NCI-H748 (cell line): ENCODE measurements at regions not wholly inside any gene's neighbourhood (a gene's known extent, or its start where the extent isn't known, plus 50 kb on each side); places are given as distances from the start of the nearest gene placed in this dataset.
"Not testable (repeated sequence)": the region's sequence is repeated elsewhere in the genome, so short reads cannot be mapped to it uniquely, and the experiment has no call there.

Experiments used
- DNase-seq: peaks from one replicate; lab custom pipeline; 2025; ENCODE audit not compliant: unreplicated experiment; lab: John Stamatoyannopoulos, UW

DNA sequence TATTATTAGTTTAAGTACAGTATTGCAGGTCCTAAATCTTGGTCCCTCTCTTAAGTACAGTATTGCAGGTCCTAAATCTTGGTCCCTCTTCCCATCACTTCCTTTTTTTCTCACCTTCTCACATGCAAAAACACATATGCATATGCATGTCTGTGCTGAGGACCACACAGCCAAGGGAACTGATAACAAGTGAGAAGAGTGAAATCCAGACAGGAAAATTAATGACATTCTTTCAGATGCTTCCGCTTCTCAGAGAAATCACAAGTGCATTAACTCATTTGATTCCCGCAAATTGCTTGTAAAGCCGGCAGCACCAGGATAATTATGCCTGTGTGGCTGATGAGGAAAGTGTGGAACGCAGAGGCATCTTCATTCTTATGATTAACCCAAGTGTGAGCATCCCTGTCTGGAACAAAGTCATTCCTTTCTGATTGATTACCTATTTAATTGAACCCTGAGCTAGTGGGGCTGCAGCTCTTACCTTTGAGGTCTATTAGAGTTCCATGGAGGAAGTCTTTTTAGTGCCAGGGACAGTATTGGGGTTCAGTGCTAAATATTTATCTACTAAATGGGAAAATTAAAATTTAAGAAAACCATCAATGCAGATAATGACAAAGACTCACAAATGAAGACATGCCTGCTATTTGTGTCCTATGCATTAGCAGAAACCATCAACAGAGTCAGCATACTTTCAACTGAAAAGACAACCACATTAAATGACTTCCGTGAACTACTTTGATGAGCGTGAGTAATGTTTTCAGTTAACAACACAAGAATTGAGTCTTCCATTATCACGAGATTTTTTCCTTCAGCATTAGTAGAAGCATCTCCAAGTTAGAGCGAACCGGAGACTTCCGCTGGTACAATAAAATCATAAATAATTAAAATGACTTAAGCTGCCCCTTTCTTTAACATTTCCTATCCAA is 220.4 kb upstream of the SLC35G4 start:
- DNase-seq, result no peak

DNA sequence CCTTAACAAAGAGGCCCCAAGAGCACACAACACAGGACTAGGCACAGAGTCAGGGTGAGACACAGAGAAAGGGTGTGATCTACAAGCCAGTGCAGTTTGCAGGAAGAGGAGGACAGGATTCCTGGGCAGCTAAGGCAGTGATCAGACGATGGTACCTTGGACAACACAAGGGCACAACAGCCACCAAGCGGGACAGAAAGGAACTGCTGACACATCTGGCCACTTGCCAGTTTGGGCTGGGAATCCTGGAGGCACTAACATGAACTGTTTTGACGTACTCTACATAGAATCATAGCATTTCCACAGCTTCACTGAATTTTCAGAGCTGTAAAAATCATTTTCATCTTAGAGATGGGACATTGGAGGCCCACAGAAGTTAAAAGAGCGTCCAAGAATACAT is 221.5 kb upstream of the SLC35G4 start:
- peak; percentile 30 for DNase-seq

DNA sequence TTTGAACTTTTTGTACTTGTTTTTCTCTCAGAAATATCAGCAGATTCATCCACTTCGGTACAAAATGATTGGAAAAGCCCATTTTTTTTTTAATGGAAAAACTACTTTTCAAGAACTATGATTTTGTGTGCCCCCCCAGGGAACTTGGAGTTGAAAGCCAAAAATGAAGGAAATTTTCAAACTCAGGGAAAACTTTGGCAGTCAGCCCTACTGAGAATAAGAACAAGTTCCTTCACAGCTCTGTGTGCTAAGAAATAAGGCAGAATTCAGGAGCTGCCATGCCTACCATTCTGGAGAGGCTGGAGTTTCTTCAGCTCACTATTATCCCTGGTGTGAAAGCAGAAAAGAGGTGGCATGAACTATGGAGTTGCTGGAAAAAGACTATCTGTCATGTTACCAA is 226.0 kb upstream of the SLC35G4 start:
- no peak for DNase-seq

DNA sequence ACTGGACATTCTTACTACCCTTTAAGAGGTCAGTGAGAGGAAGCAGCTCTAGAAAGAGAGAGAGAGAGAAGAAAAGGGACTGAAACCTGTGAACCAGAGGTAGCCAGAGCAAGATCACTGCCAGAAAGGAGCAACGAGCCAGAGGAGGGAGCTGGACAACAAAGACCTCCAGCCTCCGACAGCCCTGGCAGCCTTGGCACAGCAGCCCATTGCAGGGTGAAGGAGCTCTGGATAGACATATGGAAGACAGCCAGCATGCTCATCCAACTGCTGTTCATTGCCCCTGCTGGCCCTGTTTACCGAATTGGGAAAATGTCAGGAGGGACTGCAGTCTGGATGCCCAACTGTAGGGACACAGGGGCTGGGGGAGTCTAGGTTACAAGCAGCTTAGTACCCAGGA is 228.4 kb upstream of the SLC35G4 start:
- no peak for DNase-seq

DNA sequence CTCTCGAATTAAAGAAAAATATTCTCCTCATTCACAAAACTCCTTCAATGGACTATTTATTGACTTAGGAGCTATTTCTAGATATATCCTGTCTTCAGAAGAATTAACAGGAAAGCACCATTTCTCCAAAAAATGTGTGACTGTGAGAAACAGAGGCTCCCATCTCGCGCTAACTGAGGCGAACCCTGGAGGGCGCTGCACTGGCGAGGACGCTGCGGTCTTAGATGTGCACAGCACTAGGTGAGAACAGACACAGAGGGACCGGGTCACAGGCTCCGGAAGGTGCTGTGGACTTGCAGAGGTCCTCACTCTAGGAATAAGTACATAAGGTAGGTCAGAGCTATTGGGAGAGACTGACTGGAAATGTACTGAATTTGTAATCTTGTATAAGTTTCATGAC is 229.7 kb upstream of the SLC35G4 start:
- no peak for DNase-seq

DNA sequence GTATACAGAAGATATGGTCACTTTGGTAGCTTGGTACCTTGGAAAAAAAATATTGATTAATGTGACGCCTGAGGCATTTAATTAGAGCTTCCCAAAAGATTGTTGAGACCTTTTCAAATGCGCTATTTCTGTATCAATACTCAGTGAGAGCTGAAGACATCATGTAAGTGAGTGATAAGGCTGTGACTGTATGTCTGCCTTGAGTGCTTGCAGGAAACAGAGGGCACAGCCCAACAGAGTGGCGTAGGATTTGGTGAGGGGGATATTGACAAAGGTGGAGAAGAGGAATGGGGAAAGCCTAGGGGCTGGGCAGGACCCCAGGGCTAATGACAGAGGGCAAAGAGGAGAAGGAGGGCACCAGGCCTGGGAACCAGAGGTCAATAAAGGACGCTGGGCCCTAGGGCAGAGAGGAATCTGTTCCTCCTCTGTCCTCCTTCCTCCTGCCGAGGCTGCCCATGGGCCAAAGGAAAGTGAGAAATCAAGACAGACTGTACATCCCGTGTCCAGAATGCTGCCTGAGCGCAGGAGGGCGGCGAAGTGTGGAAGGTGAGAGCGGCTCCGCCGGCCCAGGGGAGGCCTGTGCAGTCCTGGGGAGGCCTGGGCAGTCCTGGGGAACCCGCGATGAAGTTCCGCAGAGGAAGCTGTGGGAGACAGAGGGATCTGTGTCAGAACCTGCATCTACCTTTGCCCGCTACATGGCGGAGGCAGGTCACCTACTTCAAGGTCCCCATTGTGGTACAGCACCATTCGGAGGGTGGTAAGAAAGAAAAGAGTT is 228.6 kb upstream of the PIEZO2 start:
- DNase-seq, result no peak

DNA sequence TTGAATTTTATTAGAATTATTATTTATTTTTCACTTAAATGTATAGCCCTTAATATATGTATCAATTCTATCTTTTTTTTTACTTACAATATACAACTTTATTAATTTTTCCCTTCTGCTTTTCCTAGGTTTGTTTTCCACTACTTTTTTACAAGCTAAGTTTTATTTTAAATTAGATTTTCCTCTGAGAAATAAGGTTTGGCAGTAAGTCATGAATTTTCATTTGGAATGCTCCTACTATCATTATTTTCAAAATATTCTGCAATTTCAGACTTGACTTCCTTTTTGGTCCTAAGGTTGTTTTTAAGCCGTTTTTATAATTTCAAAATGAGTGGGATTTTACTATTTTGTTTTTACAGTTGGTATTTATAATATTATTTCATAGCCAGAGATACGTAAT is 222.8 kb upstream of the PIEZO2 start:
- DNase-seq, result no peak

DNA sequence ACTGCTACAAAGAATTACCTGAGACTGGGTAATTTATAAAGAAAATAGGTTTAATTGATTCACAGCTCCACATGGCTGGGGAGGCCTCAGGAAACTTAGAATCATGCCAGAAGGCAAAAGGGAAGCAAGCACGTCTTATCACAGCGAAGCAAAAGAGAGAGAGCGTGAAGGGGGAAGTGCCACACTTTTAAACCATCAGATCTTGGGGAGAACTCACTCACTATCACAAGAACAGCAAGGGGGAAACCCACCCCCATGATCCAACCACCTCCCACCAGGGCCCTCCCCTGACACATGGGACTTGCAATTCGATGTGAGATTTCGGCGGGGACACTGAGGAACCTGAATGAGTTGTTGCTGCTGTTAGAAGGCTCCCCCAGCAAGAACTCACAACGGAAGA is 220.2 kb upstream of the PIEZO2 start:
- no peak for DNase-seq

DNA sequence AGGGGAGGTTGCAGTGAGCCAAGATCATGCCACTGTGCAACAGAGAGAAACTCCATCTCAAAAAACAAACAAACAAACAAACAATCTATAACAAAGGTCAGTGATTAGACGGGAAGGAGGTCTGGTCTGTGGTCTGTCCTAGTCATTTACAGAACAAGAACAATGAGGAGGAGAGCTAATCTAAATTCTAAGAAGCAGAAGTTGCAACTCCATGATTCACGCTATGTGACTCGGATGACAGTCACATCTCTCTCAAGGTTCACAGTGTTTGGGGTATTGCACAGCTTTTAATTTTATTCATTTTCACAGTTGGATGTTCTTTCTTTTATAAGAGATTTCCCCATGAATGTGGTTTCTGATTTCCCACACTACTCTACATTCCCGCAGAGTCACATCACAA is 218.7 kb upstream of the PIEZO2 start:
- no peak for DNase-seq

DNA sequence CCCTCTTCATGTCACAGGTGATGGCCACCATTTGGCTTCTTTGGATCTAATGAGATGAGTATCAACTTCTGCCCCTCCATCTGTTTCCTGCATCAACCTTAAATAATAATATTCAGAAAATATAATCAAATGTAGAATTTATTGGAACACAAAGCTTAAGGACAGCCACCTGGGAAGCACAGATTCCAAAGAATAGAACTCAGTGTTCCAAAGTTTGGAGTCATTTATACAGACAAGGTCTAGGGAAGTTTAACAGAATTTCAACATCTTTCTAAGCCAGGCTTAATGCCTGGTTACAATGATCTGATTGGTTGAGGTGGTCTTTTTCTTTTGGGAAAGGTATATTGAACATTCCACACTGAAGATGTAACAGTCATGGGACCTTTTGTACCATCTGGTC is 218.0 kb upstream of the PIEZO2 start:
- DNase-seq, result no peak

DNA sequence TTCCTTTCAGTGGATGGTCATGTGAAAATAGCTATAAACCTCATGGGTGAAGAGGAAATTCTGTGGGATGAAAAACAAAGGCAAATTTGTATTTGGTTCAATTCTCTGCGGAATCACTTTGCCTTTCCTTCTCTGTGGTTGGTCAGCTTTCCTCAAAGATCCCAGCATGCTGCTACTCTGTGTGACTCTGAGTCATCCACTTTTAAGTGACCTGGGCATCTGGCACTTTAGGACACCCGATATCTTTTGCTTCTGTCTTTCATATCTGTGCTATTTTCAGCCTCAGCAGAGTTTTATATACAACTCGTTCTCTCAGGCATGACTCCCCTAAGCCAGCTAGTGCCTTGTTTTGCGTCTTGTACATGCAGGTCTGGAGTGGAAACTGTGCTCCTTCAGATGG is 217.0 kb upstream of the PIEZO2 start:
- DNase-seq, result no peak

DNA sequence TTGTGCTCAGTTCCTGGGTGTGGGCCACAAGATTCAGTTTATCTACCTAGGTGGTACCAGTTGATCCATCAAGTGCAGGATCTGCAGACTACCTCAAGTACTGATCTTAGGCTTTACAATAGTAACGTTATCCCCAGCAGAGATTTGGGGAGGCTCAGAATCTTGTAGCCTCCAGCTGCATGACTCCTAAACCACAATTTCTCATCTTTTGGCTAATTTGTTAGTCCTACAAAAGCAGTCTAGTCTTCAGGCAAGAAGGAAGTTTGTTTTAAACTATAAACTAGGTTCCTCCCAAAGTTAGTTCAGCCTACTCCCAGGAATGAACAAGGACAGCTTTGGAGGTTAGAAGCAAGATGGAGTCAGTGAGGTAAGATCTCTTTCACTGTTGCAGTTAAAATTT is 213.5 kb upstream of the PIEZO2 start:
- DNase-seq, result no peak

DNA sequence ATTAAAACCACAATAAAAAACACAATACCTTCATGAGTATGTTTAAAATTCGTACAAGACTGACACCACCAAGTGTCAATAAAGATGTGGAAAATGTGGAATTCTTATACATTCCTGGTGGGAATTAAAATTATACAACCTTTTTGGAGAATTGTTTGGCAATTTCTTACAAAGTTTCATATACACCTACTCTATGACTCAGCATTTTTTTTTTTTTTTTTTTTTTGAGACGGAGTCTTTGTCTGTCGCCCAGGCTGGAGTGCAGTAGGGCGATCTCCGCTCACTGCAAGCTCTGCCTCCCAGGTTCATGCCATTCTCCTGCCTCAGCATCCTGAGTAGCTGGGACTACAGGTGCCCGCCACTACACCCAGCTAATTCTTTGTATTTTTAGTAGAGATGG is 212.5 kb upstream of the PIEZO2 start:
- DNase-seq, result not testable (repeated sequence)

DNA sequence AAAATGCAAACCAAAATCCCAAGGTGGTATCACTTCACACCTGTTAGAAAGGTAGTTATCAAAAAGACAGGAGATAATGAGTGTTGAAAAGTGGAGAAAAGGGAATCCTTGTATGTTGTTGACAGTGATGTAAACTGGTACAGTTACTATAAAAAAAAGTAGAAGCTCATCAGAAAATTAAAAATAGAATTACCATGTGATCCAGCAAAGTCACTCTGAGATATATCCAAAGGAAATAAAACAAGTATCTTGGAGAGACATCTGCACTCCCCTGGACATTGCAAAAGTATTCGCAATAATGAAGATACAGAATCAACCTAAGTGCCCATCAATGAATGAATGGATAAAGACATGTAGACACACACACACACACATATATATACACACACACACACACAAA is 208.3 kb upstream of the PIEZO2 start:
- no peak for DNase-seq

DNA sequence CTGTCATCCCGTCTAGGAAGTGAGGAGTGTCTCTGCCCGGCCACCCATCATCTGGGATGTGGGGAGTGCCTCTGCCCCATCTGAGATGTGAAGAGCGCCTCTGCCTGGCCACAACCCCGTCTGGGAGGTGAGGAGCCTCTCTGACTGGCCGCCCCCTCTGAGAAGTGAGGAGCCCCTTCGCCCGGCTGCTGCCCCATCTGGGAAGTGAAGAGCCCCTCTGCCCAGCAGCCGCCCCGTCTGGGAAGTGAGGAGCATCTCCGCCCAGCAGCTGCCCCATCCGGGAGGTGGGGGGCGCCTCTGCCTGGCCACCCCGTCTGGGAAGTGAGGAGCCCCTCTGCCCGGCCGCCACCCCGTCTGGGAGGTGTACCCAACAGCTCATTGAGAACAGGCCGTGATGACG is 195.2 kb upstream of the PIEZO2 start:
- DNase-seq, result not testable (repeated sequence)

DNA sequence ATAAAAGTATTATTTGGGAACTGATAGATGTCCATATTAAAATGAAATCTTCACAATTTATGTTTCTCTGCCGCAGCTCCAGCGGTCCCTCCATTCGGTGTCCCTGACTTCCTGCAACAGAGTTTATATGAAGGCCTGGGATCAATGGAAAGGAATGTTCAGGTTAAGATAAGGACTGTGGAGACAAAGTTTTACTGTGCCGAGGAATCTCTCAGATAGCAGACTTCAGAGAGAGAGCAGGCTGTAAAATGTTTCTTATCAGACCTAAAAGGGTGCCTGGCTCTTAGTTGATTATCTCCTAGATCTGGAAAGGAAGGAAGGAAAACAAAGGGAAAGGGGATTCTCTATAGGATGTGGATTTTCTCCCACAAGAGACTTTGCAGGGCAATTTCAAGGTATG is 193.7 kb upstream of the PIEZO2 start:
- no peak for DNase-seq

DNA sequence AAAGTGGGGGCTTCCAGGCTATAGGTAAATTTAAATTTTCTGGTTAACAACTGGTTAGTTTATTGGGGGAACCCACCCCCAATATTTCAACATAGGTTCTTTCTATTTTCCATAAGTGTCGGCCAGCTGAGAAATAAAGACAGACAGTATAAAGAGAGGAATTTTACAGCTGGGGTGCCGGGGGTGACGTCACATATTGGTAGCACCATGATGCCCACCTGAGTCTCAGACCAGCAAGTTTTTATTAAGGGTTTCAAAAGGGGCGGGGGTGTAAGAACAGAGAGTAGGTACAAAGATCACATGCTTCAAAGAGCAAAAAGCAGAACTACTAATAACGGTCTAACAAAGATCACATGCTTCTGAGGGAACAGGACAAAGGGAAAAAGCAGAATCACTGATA is 192.7 kb upstream of the PIEZO2 start:
- DNase-seq, result not testable (repeated sequence)

DNA sequence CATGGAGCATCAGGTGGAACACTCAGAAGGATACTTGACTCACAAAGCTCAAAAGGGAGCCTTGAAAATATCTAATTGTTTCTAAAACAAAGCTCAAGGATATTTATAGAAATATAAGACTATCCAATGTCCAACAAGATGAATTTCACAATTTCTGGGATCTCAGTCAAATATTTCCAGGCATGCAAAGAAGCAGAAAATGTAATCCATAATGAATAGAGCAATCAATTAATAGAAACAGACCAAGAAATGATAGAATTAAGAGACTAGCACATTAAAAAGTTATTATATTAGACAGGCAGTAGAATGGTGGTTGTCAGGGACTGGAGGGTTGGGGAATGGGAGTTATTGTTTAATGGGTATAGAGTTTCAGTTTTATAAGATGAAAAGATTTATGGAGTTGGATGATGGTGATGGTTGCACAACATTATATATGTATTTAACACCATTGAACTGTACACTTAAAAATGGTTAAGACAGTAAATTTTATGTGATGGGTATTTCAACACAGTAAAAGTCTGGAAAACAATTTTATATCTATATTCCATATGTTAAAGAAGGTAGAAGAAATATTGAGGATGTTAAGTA is 189.9 kb upstream of the PIEZO2 start:
- no peak for DNase-seq

DNA sequence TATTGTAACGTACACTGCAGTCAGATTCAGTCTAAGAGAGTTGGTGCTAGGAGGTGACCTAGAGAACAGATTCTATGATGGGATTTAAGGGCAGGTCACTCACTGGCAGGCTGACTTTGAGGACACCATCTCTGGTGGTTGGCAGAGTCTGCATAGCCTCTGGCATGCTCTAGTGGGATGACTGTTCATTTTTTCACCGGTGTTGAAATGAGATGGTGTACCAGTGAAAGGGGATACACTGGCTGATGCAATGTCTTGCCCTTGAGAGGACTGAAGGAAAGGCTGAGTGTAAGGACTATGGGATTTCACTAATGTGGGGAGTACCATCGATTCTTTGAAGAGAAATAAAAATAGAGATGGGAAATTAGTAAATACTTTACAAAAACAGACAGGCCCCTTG is 186.9 kb upstream of the PIEZO2 start:
- no peak for DNase-seq

DNA sequence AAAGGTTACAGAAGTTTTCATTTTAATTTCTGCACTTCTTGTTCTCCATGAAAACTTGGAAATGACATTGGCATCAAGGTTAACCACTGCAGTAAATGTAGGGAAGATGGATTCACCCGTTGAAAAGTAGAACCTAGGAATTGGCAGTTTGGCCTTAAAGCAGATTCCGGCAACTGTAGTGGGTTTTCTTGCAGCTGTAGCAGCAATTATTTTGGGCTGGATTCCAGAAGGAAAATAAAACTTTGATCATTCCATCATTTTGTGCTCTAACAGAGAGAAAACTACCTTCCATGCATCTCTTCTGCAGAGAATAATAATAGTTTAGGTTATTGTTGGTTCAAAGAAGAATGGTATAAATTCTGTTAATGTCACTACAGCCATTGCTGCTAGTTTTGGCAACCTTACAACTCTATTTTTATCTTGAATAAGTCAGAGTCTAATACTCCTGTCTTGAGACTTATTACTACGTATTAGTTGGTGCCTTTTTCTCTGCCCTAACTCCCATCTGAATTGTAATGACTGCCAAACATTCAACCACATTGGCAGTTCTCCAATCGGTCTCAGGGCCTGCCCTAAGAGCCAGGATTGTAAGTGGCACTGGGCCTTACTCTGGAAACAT is 178.1 kb upstream of the PIEZO2 start:
- DNase-seq, result no peak
